HCEC 1CT (cell line): ENCODE measurements at regions not wholly inside any gene's neighbourhood (a gene's known extent, or its start where the extent isn't known, plus 50 kb on each side); places are given as distances from the start of the nearest gene placed in this dataset.
"Not testable (repeated sequence)": the region's sequence is repeated elsewhere in the genome, so short reads cannot be mapped to it uniquely, and the experiment has no call there.

Experiments
- DNase-seq: peaks from one replicate; pipeline ENCODE4 v3.0.0-alpha.2; 2017

DNA sequence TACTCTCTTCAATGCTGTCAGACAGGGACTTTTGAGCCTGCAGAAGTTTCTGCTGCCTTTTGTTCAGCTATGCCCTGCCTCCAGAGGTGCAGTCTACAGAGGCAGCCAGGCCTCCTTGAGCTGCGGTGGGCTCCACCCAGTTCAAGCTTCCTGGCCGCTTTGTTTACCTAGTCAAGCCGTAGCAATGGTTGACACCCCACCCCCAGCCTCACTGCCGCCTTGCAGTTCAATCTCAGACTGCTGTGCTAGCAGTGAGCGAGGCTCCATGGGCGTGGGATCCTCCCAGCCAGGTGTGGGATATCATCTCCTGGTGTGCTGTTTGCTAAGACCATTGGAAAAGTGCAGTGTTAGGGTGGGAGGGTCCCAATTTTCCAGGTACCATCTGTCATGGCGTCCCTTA is 506.1 kb upstream of the FLRT2 start:
- DNase-seq, result not testable (repeated sequence)

DNA sequence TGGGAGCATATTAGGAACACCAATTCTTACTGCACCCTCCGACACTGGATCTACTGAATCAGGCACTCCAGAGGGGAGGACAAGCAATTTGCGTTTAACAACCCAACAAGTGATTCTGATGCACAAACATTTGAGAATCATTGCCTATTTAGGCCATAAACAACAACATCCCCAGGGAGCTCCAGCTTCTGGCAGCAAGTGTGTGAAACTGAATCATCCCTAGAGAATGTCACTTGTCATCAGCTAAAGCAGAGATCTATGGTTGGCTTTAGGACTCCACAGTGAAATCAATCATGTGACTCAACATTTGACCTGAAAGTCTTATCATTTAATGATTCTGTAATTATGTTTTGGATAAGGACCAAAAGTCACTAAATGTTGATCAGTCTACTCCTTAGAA is 505.0 kb upstream of the FLRT2 start:
- peak; percentile 13 for DNase-seq

- DNase-seq, result no peak
Observed at GRCh38 chr14:85027681-85028370, 502.1 kb upstream of the FLRT2 start.

DNA sequence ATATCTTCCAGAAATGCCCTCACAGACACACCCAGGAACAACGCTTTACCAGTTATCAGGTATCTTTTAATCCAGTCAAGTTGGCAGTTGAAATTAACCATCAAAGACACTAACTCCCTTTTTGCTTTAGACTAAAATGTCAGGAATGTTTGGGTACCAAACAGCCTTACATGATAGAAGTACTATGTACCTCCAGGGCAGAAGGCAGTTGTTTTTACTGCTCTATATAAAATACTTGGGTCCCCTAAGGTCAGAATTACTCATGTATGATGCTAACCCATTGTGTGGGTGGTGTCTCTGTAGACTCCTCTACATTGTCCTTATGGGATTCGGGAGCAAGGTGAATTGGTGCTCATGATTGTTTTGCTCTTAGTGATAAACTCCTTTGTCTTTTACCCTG is 492.5 kb upstream of the FLRT2 start:
- no peak for DNase-seq

DNA sequence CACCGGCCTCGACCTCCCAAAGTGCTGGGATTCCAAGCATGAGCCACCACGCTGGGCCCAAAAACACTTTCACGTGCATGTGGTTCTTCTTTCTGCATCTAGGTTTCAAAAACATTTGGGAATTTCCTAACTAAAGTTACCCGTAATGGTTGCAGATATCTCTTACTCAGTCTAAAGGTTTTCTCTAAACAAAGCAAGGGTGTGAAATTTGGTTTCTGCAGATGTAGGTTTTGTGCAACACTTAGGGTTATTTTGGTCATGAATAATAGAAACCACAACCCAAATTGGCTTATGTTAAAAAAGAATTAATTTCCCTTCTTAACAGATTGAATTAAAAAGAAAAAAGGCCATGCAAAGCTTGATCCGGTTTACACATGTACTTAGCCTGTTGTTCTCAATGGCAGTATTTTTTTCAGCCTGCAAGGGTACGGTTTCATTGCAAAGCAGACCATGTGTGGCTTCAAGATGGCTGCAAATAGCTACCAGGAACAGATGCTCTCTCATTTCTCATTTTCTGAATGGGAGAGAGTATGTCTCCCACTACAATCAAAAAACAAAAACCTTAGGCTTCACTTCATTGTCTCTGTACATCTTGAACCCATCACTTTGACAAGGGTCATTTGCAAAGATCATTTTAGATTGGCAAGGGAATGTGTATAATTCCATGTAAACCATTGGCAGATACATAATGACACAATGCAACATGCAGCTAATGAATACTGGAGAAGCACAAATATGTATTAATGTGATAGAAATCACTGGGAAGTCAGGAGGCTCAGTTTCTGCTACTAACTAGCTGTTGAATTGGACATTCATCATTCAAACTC is 491.2 kb upstream of the FLRT2 start:
- no peak for DNase-seq

GRCh38 chr14:85039353-85039626 is 490.7 kb upstream of the FLRT2 start:
- no peak for DNase-seq

- DNase-seq, result no peak
Observed at GRCh38 chr14:85040046-85040685, 489.8 kb upstream of the FLRT2 start.

DNA sequence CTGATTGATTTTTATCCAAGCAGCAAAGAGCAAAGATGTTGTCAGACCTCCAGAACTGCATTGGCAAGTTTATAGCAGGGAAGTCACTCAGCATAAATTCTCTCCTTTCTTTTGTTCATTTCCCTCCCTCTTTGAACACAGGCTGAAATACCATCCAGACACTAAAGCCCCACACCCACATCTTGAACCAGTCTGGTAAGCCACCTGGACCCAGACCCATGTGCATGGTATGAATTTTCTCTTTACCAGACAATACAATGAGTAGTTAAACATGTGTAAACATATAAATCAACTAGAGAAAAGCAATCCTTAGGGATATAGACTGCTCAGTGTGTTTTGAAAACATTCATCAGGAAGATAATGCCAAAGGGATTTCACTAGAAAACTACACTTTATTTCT is 488.3 kb upstream of the FLRT2 start:
- no peak for DNase-seq

DNA sequence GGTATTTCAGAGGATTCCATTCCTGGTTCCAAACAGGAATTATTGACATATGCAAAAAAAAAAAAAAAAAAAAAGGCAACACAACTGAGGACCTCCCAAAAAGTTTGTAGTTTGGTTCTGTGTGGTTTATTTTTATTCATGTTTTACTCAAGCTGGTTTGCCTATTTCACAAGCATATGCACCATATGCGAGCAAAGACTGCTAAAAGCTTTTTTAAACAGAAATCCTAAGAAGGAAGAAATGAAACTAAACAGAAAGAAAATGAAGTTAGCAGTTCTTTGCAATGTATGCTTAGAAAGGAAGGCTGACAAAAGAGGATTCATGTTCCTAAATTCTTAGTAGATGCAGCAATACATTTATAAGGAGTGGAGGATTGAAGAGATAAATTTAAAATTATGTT is 487.6 kb upstream of the FLRT2 start:
- DNase-seq, result no peak

- DNase-seq, result no peak
Observed at GRCh38 chr14:85050180-85050579, 479.8 kb upstream of the FLRT2 start.

- DNase-seq, result no peak
Observed at GRCh38 chr14:85052646-85053045, 477.3 kb upstream of the FLRT2 start.

DNA sequence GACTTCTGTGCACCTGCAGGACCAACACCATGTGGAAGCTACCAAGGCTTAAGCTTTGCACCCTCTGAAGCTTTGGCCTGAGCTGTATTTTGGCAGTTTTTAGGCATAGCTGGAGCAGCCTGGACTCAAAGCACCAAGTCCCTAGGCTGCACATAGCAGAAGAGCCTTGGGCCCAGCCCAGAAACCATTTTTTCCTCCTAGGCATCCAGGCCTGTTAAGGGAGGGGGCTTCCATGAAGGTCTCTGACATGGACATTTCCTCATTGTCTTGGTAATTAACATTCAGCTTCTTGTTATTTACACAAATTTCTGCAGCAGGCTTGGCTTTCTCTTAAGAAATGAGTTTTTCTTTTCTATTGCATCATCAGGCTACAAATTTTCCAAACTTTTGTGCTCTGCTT is 475.8 kb upstream of the FLRT2 start:
- DNase-seq, result no peak

DNA sequence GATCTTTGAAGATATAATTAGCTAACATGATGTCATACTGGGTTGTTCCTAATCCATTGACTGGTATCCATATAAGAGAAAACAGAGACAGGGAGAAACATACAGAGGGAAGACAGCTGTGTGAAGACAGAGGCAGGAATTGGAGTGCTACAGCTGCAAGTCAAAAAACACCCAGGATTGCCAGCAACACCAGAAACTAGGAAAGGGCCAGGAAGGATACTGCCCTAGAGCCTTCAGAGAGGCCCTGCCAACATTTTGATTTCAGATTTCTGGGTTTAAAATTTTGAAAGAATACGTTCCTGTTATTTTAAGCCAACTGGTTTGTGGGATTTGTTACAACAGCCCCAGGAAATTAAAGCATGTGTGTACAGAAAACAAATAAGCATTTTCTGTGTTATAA is 473.7 kb upstream of the FLRT2 start:
- no peak for DNase-seq

DNA sequence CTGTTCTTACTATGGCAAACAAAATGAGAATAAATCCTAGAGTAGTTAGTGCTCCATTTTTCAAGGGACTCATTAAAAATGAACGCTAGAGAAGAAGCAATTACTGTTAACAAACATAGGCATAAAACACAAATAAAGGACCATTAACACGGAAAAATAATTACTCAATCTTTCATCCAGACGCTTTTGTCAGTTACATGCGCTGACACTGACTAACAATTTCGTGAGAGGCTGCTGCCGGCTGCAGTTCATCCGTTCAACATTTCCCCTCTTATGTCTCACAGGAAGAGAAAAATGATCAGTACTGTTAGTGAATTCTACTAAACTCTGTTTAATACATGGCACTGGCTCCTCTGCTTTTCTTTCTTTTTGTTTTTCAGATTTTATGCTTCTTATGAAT is 472.7 kb upstream of the FLRT2 start:
- DNase-seq, result peak; percentile 60

- DNase-seq, result peak; percentile 76
Observed at GRCh38 chr14:85058150-85058549, 471.8 kb upstream of the FLRT2 start.

DNA sequence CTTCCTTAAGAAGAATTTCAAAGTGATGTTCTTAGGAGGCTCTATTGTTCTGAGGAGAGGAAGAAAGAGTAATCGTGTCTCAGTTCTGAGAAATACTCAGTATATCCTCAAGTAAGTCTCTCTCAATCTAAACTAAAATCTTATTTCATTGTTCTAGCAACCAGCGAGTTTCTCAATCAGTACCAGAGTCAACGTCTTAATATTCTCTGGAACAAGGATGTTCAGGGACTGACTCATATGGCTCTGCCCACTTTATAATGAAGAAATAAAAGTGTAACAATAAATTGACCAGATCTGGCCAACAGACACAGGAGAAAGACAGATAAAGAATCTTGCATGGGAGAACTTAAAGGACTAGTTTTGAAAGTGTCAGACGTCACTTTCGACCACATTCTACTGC is 469.8 kb upstream of the FLRT2 start:
- peak; percentile 47 for DNase-seq

- DNase-seq, result peak; percentile 54
Observed at GRCh38 chr14:85061256-85061655, 468.7 kb upstream of the FLRT2 start.

DNA sequence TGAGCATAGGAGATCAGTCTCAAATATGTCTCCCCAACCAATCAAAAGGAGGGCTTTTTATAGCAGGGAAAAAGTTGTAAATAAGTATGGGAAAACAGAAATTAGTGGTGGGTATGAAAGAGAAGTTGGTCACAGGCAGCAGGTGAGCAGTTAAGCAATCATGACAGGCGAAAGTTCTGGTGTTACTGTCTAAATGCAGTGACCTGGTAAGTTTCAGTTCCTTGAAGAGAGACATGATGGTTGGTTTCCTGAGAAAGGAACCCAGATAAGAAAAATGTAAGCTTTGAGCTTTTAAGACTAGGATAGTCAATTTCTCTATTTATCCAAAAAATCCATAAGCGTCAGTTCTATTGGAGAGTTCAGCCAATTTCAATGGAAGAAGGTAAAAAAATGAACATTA is 466.2 kb upstream of the FLRT2 start:
- no peak for DNase-seq

GRCh38 chr14:85071447-85071846 is 458.5 kb upstream of the FLRT2 start:
- no peak for DNase-seq

DNA sequence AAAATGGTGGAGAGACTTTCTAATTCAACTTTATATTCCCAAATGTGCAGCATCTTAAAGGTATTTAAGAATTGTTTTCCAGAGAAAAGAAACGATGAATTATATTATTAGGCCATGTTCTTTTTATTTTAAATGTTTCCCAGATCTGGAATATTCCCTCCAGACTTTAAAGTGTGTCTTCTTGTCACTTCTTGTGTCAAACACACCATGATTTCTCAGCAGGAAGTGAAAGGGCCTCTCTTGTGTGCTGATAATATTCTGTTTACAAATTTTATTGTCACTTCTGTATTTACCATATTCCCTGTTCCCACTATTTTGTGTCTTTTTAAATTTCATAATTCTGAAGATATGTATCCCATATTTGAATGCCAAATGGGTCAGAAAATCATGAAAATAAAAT is 455.0 kb upstream of the FLRT2 start:
- no peak for DNase-seq

- no peak for DNase-seq
Observed at GRCh38 chr14:85075694-85076476, 454.1 kb upstream of the FLRT2 start.

DNA sequence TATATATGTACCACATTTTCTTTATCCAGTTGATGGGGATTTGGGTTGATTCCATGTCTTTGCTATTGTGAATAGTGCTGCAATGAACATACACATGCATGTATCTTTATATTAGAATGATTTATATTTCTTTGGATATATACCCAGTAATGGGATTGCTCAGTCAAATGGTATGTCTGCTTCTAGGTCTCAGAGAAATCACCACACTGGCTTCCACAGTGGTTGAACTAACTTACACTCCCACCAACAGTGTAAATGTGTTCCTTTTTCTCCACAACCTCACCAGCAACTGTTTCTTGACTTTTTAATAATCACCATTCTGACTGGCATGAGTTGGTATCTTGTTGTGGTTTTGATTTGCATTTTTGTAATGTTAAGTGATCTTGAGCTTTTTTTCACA is 452.2 kb upstream of the FLRT2 start:
- DNase-seq, result not testable (repeated sequence)
